OCI-LY7 (cell line): ENCODE measurements at regions not wholly inside any gene's neighbourhood (a gene's known extent, or its start where the extent isn't known, plus 50 kb on each side); places are given as distances from the start of the nearest gene placed in this dataset.

ENCODE experiments used
- BruUV-seq: library from RNA; stranded (reverse); fragments of 400-500 nt; replicated peaks from 2 replicates; lab custom pipeline; 2021; lab: Mats Ljungman, UMichigan
- CTCF ChIA-PET: fragments of 300-600 bp; sonication (Branson Sonifier 250); formaldehyde crosslinking; loops from one replicate; lab custom pipeline; 2022; ENCODE audit warnings: antibody characterized with exemption; ENCODE audit not compliant: unreplicated experiment; lab: Charles Lee
- POLR2A ChIA-PET: fragments of 300-600 bp; sonication (Branson Sonifier 250); formaldehyde crosslinking; loops from one replicate; lab custom pipeline; 2022; ENCODE audit warnings: antibody characterized with exemption; lab: Charles Lee
- DNase-seq: peaks from one replicate; pipeline ENCODE4 v3.0.0-alpha.2; 2015; ENCODE audit warnings: low spot score
- H2AFZ ChIP-seq: fragments of 200-600 bp; sonication (generic), shearing (Covaris generic); 2 replicates; pipeline ENCODE4 v1.6.1; 2014; ENCODE audit warnings: mild to moderate bottlenecking, antibody characterized with exemption, low read length, moderate library complexity
- H3K27ac ChIP-seq: fragments of 200-600 bp; sonication (generic); 2 replicates; pipeline ENCODE4 v1.5.1; 2014; ENCODE audit warnings: mixed run types, low read depth, mild to moderate bottlenecking, moderate library complexity, low read length, inconsistent platforms; ENCODE audit not compliant: poor library complexity, severe bottlenecking
- H3K36me3 ChIP-seq: fragments of 200-600 bp; sonication (generic); 2 replicates; pipeline ENCODE4 v1.6.1; 2014; ENCODE audit warnings: mild to moderate bottlenecking, antibody characterized with exemption, low read length, moderate library complexity, mixed read lengths; ENCODE audit not compliant: insufficient read depth
- H3K4me1 ChIP-seq: fragments of 200-600 bp; sonication (generic); 2 replicates; pipeline ENCODE4 v1.5.1; 2014; ENCODE audit warnings: mild to moderate bottlenecking, low read length; ENCODE audit not compliant: insufficient read depth, poor library complexity, severe bottlenecking
- H3K4me2 ChIP-seq: fragments of 200-600 bp; sonication (generic); 2 replicates; pipeline ENCODE4 v1.6.1; 2014; ENCODE audit warnings: mild to moderate bottlenecking, low read length
- H3K4me3 ChIP-seq: fragments of 200-600 bp; sonication (generic); 2 replicates; pipeline ENCODE4 v1.5.1; 2014; ENCODE audit warnings: mild to moderate bottlenecking, low read depth, low read length; ENCODE audit not compliant: poor library complexity, severe bottlenecking
- H3K79me2 ChIP-seq: fragments of 200-600 bp; sonication (generic); 2 replicates; pipeline ENCODE4 v1.6.1; 2016; ENCODE audit warnings: low read depth, mild to moderate bottlenecking, low read length, moderate library complexity, mixed read lengths; ENCODE audit not compliant: insufficient read depth
- H3K9me2 ChIP-seq: fragments of 200-600 bp; sonication (generic); 2 replicates; pipeline ENCODE4 v1.6.1; 2016; ENCODE audit warnings: mild to moderate bottlenecking, low read length, mixed read lengths; ENCODE audit not compliant: insufficient read depth
- H3K9me3 ChIP-seq: fragments of 200-600 bp; sonication (generic); 2 replicates; pipeline ENCODE4 v1.6.1; 2014; ENCODE audit warnings: mild to moderate bottlenecking, mixed run types, low read length, mixed read lengths
- H4K20me1 ChIP-seq: fragments of 200-600 bp; sonication (generic); 2 replicates; pipeline ENCODE4 v1.6.1; 2014; ENCODE audit warnings: mild to moderate bottlenecking, antibody characterized with exemption, low read length, moderate library complexity, mixed read lengths; ENCODE audit not compliant: insufficient read depth
- CTCF ChIP-seq: fragments of 200-600 bp; sonication (generic); conservative IDR thresholded peaks from 2 replicates; pipeline ENCODE4 v1.5.1; 2014; ENCODE audit warnings: mild to moderate bottlenecking, antibody characterized with exemption, low read length, moderate library complexity, mixed read lengths
- EZH2phosphoT487 ChIP-seq: fragments of 200-600 bp; sonication (generic); IDR thresholded peaks from 2 replicates; pipeline ENCODE4 v1.6.1; 2018; ENCODE audit warnings: low read depth, borderline replicate concordance, mild to moderate bottlenecking, mixed run types, antibody characterized with exemption, low read length, moderate library complexity, mixed read lengths
- intact Hi-C: fragments of 100-400 bp; cut with micrococcal nuclease; formaldehyde crosslinking; loops from one replicate; pipeline ENCODE4 v1.10.0; 2022; ENCODE audit not compliant: unreplicated experiment

- intact Hi-C loops: no loop called here
- CTCF ChIA-PET: no interaction called here
- H3K27ac ChIP-seq: no peak overlapping the region
- H2AFZ ChIP-seq: no peak overlapping the region
- no peaks in the 10 kb centered on the region for H3K4me1 ChIP-seq
- no TSS peak for BruUV-seq
- H3K4me3 ChIP-seq: no peak overlapping the region
- no peaks in the 10 kb centered on the region for H3K36me3 ChIP-seq
- TF ChIP-seq CTCF: no peak
- TF ChIP-seq EZH2phosphoT487: no peak
- H3K4me2 ChIP-seq: no peak overlapping the region
- DNase-seq: no peak
- H4K20me1 ChIP-seq: no peaks in the 10 kb centered on the region
- no peaks in the 10 kb centered on the region for H3K9me3 ChIP-seq
- H3K79me2 ChIP-seq: no peaks in the 10 kb centered on the region
- no peaks in the 10 kb centered on the region for H3K9me2 ChIP-seq
- POLR2A ChIA-PET: no interaction called here
Observed at GRCh38 chr10:28890121-28890950, 213.0 kb downstream of the BAMBI start.

- no peaks in the 10 kb centered on the region for H3K9me2 ChIP-seq
- no peaks in the 10 kb centered on the region for H3K36me3 ChIP-seq
- no peak overlapping the region for H2AFZ ChIP-seq
- no peak overlapping the region for H3K4me2 ChIP-seq
- no TSS peak for BruUV-seq
- H3K9me3 ChIP-seq: no peaks in the 10 kb centered on the region
- no peak for TF ChIP-seq EZH2phosphoT487
- TF ChIP-seq CTCF: no peak
- no peak overlapping the region for H3K27ac ChIP-seq
- intact Hi-C loops: no loop called here
- ChIA-PET POLR2A (no interaction called here), CTCF (no interaction called here)
- H3K4me3 ChIP-seq: no peak overlapping the region
- H3K4me1 ChIP-seq: no peaks in the 10 kb centered on the region
- DNase-seq: no peak
- no peaks in the 10 kb centered on the region for H3K79me2 ChIP-seq
- no peaks in the 10 kb centered on the region for H4K20me1 ChIP-seq
Observed at GRCh38 chr10:28891058-28891713, 213.9 kb downstream of the BAMBI start.
